ENCODE measurements at regions not wholly inside any gene's neighbourhood (a gene's known extent, or its start where the extent isn't known, plus 50 kb on each side); places are given as distances from the start of the nearest gene placed in this dataset.

GRCh38 chr16:85182774-85183173 lies 70.5 kb upstream of the CIBAR2 start:
- TF ChIP-seq, protein P1, sequence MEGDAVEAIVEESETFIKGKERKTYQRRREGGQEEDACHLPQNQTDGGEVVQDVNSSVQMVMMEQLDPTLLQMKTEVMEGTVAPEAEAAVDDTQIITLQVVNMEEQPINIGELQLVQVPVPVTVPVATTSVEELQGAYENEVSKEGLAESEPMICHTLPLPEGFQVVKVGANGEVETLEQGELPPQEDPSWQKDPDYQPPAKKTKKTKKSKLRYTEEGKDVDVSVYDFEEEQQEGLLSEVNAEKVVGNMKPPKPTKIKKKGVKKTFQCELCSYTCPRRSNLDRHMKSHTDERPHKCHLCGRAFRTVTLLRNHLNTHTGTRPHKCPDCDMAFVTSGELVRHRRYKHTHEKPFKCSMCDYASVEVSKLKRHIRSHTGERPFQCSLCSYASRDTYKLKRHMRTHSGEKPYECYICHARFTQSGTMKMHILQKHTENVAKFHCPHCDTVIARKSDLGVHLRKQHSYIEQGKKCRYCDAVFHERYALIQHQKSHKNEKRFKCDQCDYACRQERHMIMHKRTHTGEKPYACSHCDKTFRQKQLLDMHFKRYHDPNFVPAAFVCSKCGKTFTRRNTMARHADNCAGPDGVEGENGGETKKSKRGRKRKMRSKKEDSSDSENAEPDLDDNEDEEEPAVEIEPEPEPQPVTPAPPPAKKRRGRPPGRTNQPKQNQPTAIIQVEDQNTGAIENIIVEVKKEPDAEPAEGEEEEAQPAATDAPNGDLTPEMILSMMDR (optimal IDR thresholded peaks at IDR 0.05 in 1 of 3, IDR thresholded peaks at IDR 0.05 in 1 of 3, conservative IDR thresholded peaks at IDR 0.05 in 1 of 3; ENCODE audit: extremely low read depth in 1 of 3, insufficient read depth in 2 of 3, low read length in 3 of 3) = no peak
- TF ChIP-seq EZH2 (IDR thresholded peaks at IDR 0.05; ENCODE audit: low read length) = no peak
